Fibroblast of the conjunctiva (primary cell): ENCODE measurements at regions not wholly inside any gene's neighbourhood (a gene's known extent, or its start where the extent isn't known, plus 50 kb on each side); places are given as distances from the start of the nearest gene placed in this dataset.
A peak's percentile ranks its signal among the peaks of the same experiment; 100 is the strongest.

Source experiments
- DNase-seq: peaks from one replicate; pipeline ENCODE4 v3.0.0-alpha.2; 2010; ENCODE audit warnings: low read depth

DNA sequence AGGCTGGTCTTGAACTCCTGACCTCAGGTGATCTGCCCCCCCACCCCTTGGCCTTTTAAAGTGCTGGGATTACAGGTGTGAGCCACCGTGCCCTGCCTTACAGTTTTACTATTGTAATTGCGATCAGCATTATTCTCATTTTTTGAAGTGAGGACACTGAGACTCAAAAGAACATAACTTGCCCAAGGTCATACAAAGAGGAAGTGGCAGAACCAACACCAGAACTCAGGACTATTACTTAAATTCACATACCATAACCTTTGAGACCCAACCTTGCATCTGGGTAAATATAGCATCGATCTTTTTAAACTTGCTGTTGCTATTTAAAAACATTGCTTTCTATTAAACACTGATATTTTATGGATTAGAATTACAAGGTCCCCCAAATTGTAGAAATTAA, 54.2 kb downstream of the FOXI1 start:
- DNase-seq = no peak

DNA sequence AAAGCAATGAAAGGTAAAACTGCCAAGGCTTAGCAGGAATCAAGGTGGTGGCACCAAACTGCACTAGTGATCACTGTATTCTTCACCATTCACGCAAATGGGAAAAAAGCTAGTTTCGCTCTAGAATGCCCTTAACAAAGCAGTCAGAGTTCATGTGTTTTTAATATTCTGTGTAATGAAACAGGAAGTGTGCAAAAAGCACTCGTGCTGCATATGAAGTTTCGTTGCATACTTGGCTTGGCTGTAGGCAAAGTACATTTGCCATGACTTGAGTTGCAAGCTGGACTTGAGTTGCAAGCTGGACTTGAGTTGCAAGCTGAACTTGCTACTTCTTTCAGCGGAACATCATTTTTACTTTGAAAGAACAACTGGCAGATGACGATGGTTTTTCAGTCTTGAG, 55.4 kb downstream of the FOXI1 start:
- peak; percentile 26 for DNase-seq

DNA sequence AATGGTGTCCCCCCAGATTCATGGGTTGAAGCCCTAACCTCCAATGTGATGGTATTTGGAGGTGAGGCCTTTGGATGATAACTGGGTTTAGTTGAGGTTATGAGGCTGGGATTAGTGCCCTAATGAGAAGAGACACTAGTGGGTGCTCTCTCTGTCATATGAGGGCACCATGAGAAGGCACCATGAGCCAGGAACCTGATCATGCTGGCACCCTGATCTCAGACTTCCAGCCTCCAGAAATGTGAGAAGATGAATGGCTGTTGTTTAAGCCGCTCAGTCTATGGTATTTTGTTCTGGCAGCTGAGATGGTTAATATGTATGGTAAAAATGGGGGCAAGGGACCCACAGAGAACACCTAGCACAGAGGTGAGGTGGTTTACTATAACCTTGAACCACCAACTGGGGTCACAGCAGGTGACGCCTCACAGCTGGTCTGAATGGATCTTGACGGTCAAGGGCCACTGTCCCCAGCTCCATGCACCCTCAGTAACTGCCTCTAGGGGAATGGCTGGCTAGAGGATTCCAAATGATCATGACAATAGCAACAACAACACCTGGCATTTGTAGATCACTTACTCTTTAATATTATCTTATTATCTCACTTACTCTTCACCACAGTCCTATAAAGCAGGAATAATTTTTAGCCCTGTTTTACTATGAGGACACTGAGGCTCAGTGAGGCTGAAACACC, 57.1 kb downstream of the FOXI1 start:
- DNase-seq = no peak

DNA sequence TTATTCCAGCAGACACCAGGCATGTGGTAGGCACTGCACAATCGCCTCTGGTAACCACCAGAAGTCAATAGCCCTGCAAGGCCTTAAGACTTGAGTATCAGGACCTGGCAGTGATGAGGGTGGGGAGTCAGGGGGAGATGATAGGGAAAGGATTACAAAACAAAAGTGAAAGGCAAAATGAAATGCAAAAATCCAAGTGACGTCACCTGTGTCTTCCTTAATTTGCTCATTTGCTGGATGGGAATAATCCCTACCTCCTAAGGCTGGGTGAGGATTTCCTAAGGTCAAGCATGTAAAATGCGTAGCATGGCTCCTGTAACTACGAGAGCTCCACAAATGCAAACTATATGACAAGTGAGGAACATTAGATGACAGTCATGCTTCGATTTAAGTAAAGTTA, 58.4 kb downstream of the FOXI1 start:
- DNase-seq = no peak

DNA sequence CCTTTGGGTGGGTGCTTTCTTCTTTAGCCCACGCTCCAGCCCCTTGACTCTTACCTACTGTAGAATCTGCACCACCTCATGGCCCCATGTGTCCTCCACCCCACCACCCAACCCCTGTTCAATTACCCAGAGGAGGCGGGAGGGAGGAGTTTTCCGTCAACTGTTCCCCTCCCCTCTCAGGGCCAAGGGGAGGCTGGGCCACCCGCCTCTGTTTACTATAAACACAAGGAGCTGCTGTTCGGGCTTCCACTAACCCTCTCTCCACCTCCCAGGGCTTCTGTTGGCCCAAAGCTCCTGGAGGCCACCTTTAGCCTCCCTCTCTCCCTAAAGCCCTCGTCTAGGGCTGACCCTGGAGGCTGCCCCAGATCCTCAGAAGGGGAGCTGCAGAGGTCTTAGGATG, 59.2 kb downstream of the FOXI1 start:
- no peak for DNase-seq

DNA sequence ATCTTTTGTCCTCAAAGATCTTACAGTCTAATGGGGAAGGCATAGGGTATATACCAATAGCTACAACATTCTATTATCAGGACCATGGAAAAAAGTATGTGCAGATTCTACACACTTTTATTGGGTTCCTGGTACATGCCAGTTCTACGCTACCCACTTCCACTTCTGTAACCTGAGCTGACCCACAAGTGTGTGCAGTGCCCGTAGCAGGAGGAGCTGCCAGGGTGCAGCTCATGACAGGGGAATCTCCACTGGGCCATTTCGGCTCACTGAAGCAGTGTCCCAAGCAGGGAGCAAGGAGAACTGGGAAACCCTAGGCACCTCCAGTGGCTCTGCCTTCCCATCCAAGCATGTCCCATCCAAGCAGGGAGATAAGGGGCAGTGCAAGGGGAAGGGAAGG, 60.4 kb downstream of the FOXI1 start:
- DNase-seq = no peak

DNA sequence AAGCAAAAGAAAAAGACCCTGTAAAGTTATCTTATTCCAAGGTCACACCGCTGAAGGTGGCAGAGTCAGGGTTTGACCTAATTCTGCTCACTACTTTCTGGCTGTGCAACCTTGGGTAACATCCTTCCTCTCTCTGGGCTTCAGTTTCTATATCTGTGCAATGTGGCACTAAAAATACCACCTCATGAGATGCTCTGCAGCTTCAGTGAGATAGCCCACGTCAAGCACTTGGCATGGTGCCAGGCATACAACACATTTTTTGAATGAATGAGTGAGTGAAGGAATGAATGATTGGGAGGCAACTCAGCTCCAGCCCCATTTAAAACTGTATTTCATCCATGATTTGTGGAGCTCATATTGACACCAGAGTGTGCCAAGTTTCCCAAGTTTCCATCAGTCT, 62.3 kb downstream of the FOXI1 start:
- DNase-seq = no peak

DNA sequence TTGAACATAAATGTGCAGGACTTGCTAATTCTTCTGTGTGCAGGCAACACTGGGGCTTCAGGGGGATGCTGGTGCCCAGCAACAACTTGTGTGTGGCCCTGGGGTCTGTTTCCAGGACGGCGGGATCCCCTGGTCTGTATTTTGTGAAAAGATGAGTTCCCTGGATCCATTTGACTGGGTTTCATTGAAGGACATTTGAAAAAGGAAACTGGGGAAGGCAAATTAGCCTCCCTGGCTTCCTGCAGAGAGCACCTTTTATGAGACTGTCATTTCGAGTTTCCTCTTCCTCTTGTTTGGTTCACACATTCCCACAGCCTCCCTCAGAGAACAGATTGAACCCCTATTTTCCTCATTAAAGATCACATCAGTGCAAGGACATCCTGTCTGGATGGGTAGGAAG, 63.1 kb downstream of the FOXI1 start:
- DNase-seq = no peak

DNA sequence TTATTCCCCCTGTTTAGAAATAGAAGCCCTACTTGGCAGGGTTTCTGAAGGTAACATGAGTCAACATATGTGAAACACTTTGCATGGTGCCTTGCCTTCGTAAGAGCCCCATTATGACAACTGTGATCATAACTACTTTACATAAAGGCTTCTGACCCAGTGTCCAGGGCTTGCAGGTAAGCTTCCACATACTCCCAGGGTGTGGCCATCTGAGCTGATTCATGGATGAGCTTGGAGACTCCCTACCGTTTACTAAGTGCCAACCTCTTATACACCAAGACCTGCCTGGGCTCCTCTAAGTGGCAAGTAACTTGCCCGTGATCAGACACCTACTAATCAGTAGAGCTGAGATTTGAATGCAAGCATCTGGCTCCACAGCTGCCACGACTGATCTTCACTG, 62.8 kb upstream of the C5orf58 start:
- no peak for DNase-seq

DNA sequence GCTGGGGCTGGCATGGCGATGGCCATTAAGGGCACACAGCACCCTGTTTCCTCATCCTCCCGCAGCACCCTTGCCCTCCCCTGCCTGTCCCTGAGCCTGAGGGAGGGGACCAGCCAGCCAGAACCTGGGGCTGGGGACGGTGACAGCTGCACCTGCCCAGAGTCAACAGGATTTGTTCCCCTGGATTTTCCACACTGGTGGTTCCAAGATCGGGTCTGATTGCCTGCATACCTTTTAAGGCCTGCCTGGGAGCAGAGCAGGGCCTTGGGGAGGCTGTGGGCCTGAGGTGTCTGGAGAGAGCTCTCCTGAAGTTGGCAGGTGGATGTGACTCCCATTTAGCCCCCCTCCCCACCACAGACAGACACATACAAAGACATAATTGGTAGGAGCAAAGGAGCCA, 61.0 kb upstream of the C5orf58 start:
- DNase-seq = no peak

DNA sequence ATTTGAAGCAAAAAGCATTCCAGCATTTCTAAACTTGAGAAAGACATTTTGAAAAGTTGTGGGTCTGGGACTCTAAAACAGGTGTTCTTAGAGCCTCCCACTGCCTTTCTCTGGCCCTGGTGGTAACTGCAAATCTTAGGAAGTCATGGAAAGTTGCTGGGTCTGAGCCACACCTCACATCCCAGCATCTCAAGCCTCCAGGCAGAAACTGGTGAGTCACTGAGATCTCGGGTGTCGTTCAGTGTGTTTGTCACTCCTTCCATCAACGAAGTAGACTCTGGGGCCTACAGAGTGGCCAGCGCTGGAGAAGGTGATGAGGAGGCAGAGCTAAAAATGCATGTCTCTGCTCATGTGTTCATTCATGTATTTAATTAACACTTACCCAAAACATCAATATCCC, 59.6 kb upstream of the C5orf58 start:
- DNase-seq = no peak

DNA sequence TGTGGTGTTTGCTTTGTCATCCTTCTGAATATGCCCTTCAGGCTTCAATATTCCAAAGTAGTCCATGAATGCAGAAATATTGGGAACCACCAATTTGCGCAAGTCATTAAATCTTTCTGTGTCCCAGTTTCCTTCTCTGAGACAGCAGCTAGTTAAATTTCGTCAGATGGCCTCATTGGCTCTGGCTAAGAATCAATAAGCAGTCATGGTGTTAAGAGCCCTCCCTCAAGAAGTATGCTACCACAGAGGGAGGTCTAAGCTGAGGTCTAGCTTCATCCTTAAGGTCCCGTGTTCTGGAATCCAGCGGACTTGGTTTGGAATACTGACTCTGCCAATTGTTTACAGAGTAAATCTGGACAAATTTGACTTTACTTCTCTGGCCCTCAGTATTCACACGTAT, 59.1 kb upstream of the C5orf58 start:
- no peak for DNase-seq

DNA sequence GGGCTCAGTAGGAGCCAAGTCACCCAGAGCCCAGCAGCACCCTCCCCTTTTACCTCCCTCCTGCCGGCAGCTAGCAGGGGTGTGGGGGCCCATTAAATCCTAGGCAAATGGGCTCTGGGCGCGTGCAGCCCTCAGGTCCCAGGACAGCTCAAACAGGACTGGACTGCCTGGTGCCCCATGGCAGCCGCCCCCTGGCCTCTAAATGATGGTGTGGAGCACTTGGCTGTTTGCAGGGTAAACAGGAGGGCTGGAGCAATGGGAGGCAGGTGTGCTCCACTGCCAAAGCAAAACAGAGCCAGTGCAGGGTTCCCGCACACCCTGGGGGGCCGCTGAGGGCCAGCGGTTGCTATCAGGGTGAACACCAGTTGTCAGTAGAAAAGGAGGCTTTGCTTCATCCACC, 55.9 kb upstream of the C5orf58 start:
- no peak for DNase-seq

DNA sequence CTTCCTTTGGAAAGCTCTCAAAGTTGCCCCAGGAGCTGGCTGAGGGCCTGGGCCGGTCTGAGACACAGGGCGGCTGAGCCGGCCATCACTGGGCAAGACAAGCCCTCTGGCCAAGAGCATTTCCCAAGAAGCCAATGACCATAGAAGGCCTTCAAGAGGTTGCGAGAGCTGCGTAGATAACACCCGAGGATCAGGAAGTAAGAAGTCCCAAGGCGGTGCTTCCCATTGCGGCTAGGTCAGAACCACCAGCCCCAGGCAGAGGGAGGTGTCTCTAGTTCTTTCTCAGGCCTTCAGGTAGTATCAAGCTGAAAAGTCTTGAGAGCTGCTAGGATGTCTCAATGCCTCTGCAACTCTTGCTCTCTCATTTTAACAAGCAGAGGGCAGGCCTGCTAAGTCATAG, 54.0 kb upstream of the C5orf58 start:
- DNase-seq = no peak

DNA sequence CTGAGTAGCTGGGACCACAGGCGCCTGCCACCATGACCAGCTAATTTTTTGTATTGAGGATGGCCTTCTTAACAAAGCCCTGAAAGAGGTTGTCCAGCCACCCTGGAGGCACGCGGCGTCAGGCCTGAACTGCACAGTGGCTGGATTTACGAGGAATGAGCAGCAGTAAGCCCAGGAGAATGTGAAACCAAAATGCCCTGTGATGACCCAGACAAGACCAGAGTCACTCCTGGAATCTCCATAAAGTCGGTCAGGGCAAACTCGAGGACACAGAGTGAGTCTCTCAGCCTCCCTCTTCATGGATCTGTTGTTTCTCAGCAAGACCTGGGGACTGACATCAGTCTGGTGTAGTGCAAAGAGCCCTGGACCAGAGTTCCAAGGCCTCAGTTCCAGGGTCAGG, 53.2 kb upstream of the C5orf58 start:
- DNase-seq = no peak

DNA sequence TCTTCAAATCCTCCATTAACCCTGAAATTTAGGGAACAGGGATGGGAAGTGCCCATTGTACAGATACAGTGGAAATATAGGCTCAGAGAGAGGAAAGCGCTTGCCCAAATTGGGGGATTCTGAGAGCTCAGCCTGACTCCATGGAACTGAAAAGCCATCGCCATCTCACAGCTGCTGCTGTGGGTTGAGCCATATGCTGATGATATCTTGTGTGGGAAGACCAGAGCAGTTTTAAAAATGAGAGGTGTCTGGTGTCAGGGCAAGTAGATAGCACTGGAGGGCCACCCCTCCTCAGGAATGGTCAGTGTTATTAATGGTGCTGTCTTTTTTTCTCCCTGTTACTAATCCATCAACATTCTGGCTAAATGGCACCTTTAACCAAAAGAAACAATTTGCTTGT, 50.9 kb upstream of the C5orf58 start:
- no peak for DNase-seq

DNA sequence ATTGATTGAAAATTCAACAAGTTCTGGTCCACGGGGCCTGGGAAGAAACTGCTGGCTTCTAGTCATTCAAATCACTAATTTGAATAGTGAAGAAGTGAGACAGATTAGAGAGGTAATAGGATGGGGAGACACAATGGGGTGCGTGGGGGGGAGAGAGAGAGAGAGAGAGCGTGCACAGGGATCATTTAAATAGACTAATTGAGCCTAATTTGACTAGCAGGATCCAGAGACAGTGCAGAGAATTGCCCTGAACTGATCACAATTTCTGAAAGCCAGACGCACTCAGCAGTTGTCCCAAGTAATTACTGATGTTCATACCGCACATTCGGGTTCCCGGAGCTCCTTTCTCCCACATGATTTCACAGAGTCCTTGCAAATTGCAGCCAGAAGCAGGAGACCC, 50.3 kb upstream of the C5orf58 start:
- no peak for DNase-seq
